ENCODE measurements at regions not wholly inside any gene's neighbourhood (a gene's known extent, or its start where the extent isn't known, plus 50 kb on each side); places are given as distances from the start of the nearest gene placed in this dataset.

- TF ChIP-seq CTCF (conservative IDR thresholded peaks at IDR 0.05; ENCODE audit: low read depth in 2 of 2) (no peak), JUNB (IDR thresholded peaks at IDR 0.05; ENCODE audit: unreplicated experiment) (no peak), EZH2 (IDR thresholded peaks at IDR 0.05; ENCODE audit: low read depth, unreplicated experiment) (no peak), POLR2AphosphoS5 (IDR thresholded peaks at IDR 0.05; ENCODE audit: low read depth) (no peak), EZH2phosphoT487 (IDR thresholded peaks at IDR 0.05; ENCODE audit: unreplicated experiment) (no peak)
Observed at GRCh38 chr5:14034963-14035362, 90.5 kb upstream of the DNAH5 start.
